HCT116 (cell line): ENCODE measurements at regions not wholly inside any gene's neighbourhood (a gene's known extent, or its start where the extent isn't known, plus 50 kb on each side); places are given as distances from the start of the nearest gene placed in this dataset.

Source experiments
- ATAC-seq: fragments of 200-7000 bp; cut with Tn5 transposase; 2 replicates; pipeline ENCODE4 v1.9.1; 2020; ENCODE audit warnings: mild to moderate bottlenecking, moderate library complexity
- BruUV-seq: library from RNA; stranded (reverse); fragments of 400-500 nt; replicated peaks from 2 replicates; lab custom pipeline; 2021; lab: Mats Ljungman, UMichigan
- CTCF ChIA-PET: fragments of 300-600 bp; sonication (Branson Sonifier 250); formaldehyde crosslinking; loops from one replicate; lab custom pipeline; 2021; ENCODE audit warnings: antibody characterized with exemption; lab: Charles Lee
- POLR2A ChIA-PET: fragments of 300-600, 350-600 bp; sonication (Branson Sonifier 250); formaldehyde crosslinking; loops from one replicate; lab custom pipeline; 2021; ENCODE audit warnings: antibody characterized with exemption; lab: Charles Lee
- RAD21 ChIA-PET, 2 experiments: fragments of 300-600 bp; sonication (Branson Sonifier 250); formaldehyde crosslinking; loops; one replicate each; lab custom pipeline; 2023; ENCODE audit warnings: low total read pairs in 2 of 2; ENCODE audit not compliant: uncharacterized antibody in 2 of 2, unreplicated experiment in 2 of 2, low non-redundant PET in 1 of 2; lab: Charles Lee
- DNase-seq: peaks from one replicate; pipeline ENCODE4 v3.0.0-alpha.2; 2010; ENCODE audit warnings: low read depth, low spot score
- H2AFZ ChIP-seq: fragments of 200-600 bp; shearing (Covaris generic), sonication (generic); 2 replicates; pipeline ENCODE4 v1.6.1; 2017; ENCODE audit warnings: low read depth, mixed run types, mixed read lengths, antibody characterized with exemption, low read length; ENCODE audit not compliant: poor library complexity, severe bottlenecking
- H3K27ac ChIP-seq: 2 replicates; pipeline ENCODE4 v1.5.1; 2012; ENCODE audit warnings: low read depth, low read length
- H3K27me3 ChIP-seq: fragments of 200-600 bp; sonication (generic); 2 replicates; pipeline ENCODE4 v1.6.1; 2016; ENCODE audit warnings: mixed run types, low read length, mixed read lengths; ENCODE audit not compliant: insufficient read depth
- H3K36me3 ChIP-seq, 2 experiments: fragments of 200-500 bp in 1 of 2; fragments of 200-600 bp in 1 of 2; sonication (Bioruptor generic) in 1 of 2; sonication (generic) in 1 of 2; 2 replicates each; pipeline versions ENCODE4 v1.5.1 to v1.6.1; 2014 to 2016; ENCODE audit warnings: low read length in 2 of 2, inconsistent platforms in 1 of 2, mixed read lengths in 1 of 2, mixed run types in 1 of 2; ENCODE audit not compliant: insufficient read depth in 2 of 2, control insufficient read depth in 1 of 2
- H3K4me1 ChIP-seq, 2 experiments: fragments of 200-600 bp in 1 of 2; sonication (generic) in 1 of 2; 2 replicates each; pipeline versions ENCODE4 v1.5.1 to v1.6.1; 2012 to 2017; ENCODE audit warnings: low read length in 2 of 2, inconsistent platforms in 1 of 2, mild to moderate bottlenecking in 1 of 2, mixed read lengths in 1 of 2, mixed run types in 1 of 2, moderate library complexity in 1 of 2; ENCODE audit not compliant: insufficient read depth in 2 of 2, control insufficient read depth in 1 of 2
- H3K4me2 ChIP-seq: fragments of 200-600 bp; sonication (generic); 2 replicates; pipeline ENCODE4 v1.6.1; 2017; ENCODE audit warnings: mixed run types, low read length, mixed read lengths
- H3K4me3 ChIP-seq, 2 experiments: fragments of 200-600 bp in 1 of 2; sonication (generic) in 1 of 2; replicated peaks in 1 of 2; 2 replicates each; pipeline ENCODE4 v1.5.1; 2011 to 2016; ENCODE audit warnings: low read length in 2 of 2, control low read depth in 1 of 2, low read depth in 1 of 2, mild to moderate bottlenecking in 1 of 2, mixed read lengths in 1 of 2, mixed run types in 1 of 2
- H3K79me2 ChIP-seq: fragments of 200-600 bp; sonication (generic); 2 replicates; pipeline ENCODE4 v1.6.1; 2017; ENCODE audit warnings: mild to moderate bottlenecking, mixed run types, low read length, moderate library complexity, mixed read lengths; ENCODE audit not compliant: insufficient read depth
- H3K9ac ChIP-seq: fragments of 200-600 bp; sonication (generic); 2 replicates; pipeline ENCODE4 v1.6.1; 2016; ENCODE audit warnings: low read length, mixed read lengths
- H3K9me2 ChIP-seq: fragments of 200-600 bp; sonication (generic), shearing (Covaris generic); 2 replicates; pipeline ENCODE4 v1.6.1; 2017; ENCODE audit warnings: mixed run types, mild to moderate bottlenecking, moderate library complexity; ENCODE audit not compliant: insufficient read depth
- H3K9me3 ChIP-seq, 2 experiments: fragments of 200-500 bp in 1 of 2; fragments of 200-600 bp in 1 of 2; sonication (Bioruptor generic) in 1 of 2; sonication (generic) in 1 of 2; 2 replicates each; pipeline ENCODE4 v1.6.1; 2014 to 2017; ENCODE audit warnings: low read length in 2 of 2, mixed read lengths in 2 of 2, inconsistent platforms in 1 of 2, low read depth in 1 of 2, mild to moderate bottlenecking in 1 of 2, mixed run types in 1 of 2, moderate library complexity in 1 of 2; ENCODE audit not compliant: control insufficient read depth in 1 of 2, insufficient read depth in 1 of 2
- H4K20me1 ChIP-seq: fragments of 200-600 bp; sonication (generic), shearing (Covaris generic); 2 replicates; pipeline ENCODE4 v1.6.1; 2017; ENCODE audit warnings: mixed run types, mild to moderate bottlenecking, moderate library complexity; ENCODE audit not compliant: insufficient read depth
- CBX3 ChIP-seq: IDR thresholded peaks from 2 replicates; pipeline ENCODE4 v1.6.1; 2012; ENCODE audit warnings: low read depth
- EGR1 ChIP-seq: IDR thresholded peaks from 2 replicates; pipeline ENCODE4 v1.6.1; 2012; ENCODE audit warnings: low read depth
- EZH2phosphoT487 ChIP-seq: fragments of 200-600 bp; IDR thresholded peaks from 2 replicates; pipeline ENCODE4 v1.6.1; 2018; ENCODE audit warnings: antibody characterized with exemption, borderline replicate concordance
- JUND ChIP-seq: IDR thresholded peaks from 2 replicates; pipeline ENCODE4 v1.6.1; 2012
- RAD21 ChIP-seq: IDR thresholded peaks from 2 replicates; pipeline ENCODE4 v1.6.1; 2012; ENCODE audit warnings: low read depth, mild to moderate bottlenecking
- SIN3A ChIP-seq: IDR thresholded peaks from 2 replicates; pipeline ENCODE4 v1.6.1; 2012; ENCODE audit warnings: low read depth
- SP1 ChIP-seq: IDR thresholded peaks from 2 replicates; pipeline ENCODE4 v1.6.1; 2012; ENCODE audit warnings: low read depth
- ZNF274 ChIP-seq: fragments of 200-500 bp; sonication (Bioruptor generic); IDR thresholded peaks from 2 replicates; pipeline ENCODE4 v1.6.1; 2014; ENCODE audit warnings: mild to moderate bottlenecking, low read depth, low read length, inconsistent platforms
- intact Hi-C: fragments of 100-400 bp; cut with micrococcal nuclease; formaldehyde crosslinking; loops from 2 replicates; pipeline ENCODE4 v1.10.0; 2022
- TF ChIP-seq, protein P1 (sequence below), 3 experiments: fragments of 200-600 bp in 1 of 3; sonication (generic) in 1 of 3; IDR thresholded peaks in 2 of 3; conservative IDR thresholded peaks in 1 of 3; 2 replicates each; pipeline ENCODE4 v1.5.1; 2012 to 2017; ENCODE audit warnings: low read depth in 2 of 3, low read length in 2 of 3, antibody characterized with exemption in 1 of 3, borderline replicate concordance in 1 of 3, control low read depth in 1 of 3, mild to moderate bottlenecking in 1 of 3, mixed read lengths in 1 of 3, mixed run types in 1 of 3, moderate library complexity in 1 of 3; ENCODE audit not compliant: insufficient read depth in 1 of 3
- TF ChIP-seq, protein P2 (sequence below): IDR thresholded peaks from 2 replicates; pipeline ENCODE4 v1.6.1; 2012
- TF ChIP-seq, protein P3 (sequence below): IDR thresholded peaks from 2 replicates; pipeline ENCODE4 v1.6.1; 2012; ENCODE audit warnings: low read depth
- TF ChIP-seq, protein P4 (sequence below): IDR thresholded peaks from 2 replicates; pipeline ENCODE4 v1.6.1; 2012

DNA sequence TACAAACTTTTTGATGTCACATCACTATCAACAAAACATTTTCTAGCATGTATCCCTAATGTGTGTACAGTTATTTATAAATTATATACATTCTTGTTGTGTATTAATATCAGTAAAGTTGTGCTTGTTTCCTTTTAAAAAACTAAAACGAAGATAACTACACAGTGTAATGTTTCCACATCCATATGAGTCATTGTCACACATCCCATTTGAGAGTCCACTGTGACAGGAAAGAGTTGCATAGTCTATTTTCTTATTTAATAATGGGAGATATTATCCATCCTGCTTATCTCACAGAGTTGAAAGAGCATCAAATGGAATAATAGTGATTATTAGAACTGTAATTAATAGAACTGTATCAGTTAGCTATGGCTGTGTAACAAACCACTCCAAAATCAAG is 434.0 kb upstream of the CLINT1 start:
- H3K4me2 ChIP-seq, result no peak overlapping the region
- no peaks in the 10 kb centered on the region for H3K9me3 ChIP-seq
- no peaks in the 10 kb centered on the region for H3K79me2 ChIP-seq
- no peak overlapping the region for H3K4me3 ChIP-seq
- BruUV-seq, result no TSS peak
- H3K4me1 ChIP-seq, result no peaks in the 10 kb centered on the region
- H3K36me3 ChIP-seq, result no peaks in the 10 kb centered on the region
- no peak overlapping the region for H3K27ac ChIP-seq
- no peaks in the 10 kb centered on the region; the same call in 1 of the 2 replicates for H3K27me3 ChIP-seq
- H4K20me1 ChIP-seq, result no peaks in the 10 kb centered on the region
- CTCF ChIA-PET, result no interaction called here
- H3K9me2 ChIP-seq, result no peaks in the 10 kb centered on the region
- ATAC-seq (no peak), DNase-seq (no peak)
- TF ChIP-seq ZNF274 (no peak), CBX3 (no peak)
- TF ChIP-seq, protein P1, sequence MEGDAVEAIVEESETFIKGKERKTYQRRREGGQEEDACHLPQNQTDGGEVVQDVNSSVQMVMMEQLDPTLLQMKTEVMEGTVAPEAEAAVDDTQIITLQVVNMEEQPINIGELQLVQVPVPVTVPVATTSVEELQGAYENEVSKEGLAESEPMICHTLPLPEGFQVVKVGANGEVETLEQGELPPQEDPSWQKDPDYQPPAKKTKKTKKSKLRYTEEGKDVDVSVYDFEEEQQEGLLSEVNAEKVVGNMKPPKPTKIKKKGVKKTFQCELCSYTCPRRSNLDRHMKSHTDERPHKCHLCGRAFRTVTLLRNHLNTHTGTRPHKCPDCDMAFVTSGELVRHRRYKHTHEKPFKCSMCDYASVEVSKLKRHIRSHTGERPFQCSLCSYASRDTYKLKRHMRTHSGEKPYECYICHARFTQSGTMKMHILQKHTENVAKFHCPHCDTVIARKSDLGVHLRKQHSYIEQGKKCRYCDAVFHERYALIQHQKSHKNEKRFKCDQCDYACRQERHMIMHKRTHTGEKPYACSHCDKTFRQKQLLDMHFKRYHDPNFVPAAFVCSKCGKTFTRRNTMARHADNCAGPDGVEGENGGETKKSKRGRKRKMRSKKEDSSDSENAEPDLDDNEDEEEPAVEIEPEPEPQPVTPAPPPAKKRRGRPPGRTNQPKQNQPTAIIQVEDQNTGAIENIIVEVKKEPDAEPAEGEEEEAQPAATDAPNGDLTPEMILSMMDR (IDR thresholded peaks at IDR 0.05 in 2 of 3, conservative IDR thresholded peaks at IDR 0.05 in 1 of 3; ENCODE audit: borderline replicate concordance in 1 of 3, insufficient read depth in 1 of 3, low read depth in 2 of 3, low read length in 2 of 3), result no peak
- TF ChIP-seq, protein P2, sequence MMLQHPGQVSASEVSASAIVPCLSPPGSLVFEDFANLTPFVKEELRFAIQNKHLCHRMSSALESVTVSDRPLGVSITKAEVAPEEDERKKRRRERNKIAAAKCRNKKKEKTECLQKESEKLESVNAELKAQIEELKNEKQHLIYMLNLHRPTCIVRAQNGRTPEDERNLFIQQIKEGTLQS, result no peak
- intact Hi-C loops, result no loop called here
- H3K9ac ChIP-seq, result no peak overlapping the region
- RAD21 ChIA-PET, result no interaction called here
- POLR2A ChIA-PET, result no interaction called here
- no peak overlapping the region for H2AFZ ChIP-seq

- no peaks in the 10 kb centered on the region; the same call in 1 of the 2 replicates for H3K27me3 ChIP-seq
- RAD21 ChIA-PET, result no interaction called here
- no peaks in the 10 kb centered on the region for H3K9me3 ChIP-seq
- no TSS peak for BruUV-seq
- POLR2A ChIA-PET, result no interaction called here
- H4K20me1 ChIP-seq, result no peaks in the 10 kb centered on the region
- no peaks in the 10 kb centered on the region for H3K36me3 ChIP-seq
- DNase-seq, result no peak
- H3K4me3 ChIP-seq, result no peak overlapping the region
- no peak overlapping the region for H3K27ac ChIP-seq
- intact Hi-C loops, result loop anchor here (1.0 kb wide), 1 partner anchor 24 kb away; no protein-coding TSS in a partner anchor
- CTCF ChIA-PET, result no interaction called here
- H3K79me2 ChIP-seq, result no peaks in the 10 kb centered on the region
- no peak overlapping the region for H2AFZ ChIP-seq
- no peak overlapping the region for H3K4me2 ChIP-seq
- H3K4me1 ChIP-seq, result no peaks in the 10 kb centered on the region
- no peak overlapping the region for H3K9ac ChIP-seq
- ATAC-seq, result no peak
- H3K9me2 ChIP-seq, result no peaks in the 10 kb centered on the region
- TF ChIP-seq EGR1 (no peak), EZH2phosphoT487 (no peak), SIN3A (no peak), JUND (no peak), RAD21 (no peak), CBX3 (no peak), SP1 (no peak)
- TF ChIP-seq, protein P3, sequence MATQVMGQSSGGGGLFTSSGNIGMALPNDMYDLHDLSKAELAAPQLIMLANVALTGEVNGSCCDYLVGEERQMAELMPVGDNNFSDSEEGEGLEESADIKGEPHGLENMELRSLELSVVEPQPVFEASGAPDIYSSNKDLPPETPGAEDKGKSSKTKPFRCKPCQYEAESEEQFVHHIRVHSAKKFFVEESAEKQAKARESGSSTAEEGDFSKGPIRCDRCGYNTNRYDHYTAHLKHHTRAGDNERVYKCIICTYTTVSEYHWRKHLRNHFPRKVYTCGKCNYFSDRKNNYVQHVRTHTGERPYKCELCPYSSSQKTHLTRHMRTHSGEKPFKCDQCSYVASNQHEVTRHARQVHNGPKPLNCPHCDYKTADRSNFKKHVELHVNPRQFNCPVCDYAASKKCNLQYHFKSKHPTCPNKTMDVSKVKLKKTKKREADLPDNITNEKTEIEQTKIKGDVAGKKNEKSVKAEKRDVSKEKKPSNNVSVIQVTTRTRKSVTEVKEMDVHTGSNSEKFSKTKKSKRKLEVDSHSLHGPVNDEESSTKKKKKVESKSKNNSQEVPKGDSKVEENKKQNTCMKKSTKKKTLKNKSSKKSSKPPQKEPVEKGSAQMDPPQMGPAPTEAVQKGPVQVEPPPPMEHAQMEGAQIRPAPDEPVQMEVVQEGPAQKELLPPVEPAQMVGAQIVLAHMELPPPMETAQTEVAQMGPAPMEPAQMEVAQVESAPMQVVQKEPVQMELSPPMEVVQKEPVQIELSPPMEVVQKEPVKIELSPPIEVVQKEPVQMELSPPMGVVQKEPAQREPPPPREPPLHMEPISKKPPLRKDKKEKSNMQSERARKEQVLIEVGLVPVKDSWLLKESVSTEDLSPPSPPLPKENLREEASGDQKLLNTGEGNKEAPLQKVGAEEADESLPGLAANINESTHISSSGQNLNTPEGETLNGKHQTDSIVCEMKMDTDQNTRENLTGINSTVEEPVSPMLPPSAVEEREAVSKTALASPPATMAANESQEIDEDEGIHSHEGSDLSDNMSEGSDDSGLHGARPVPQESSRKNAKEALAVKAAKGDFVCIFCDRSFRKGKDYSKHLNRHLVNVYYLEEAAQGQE, result no peak
- TF ChIP-seq, protein P1 (IDR thresholded peaks at IDR 0.05 in 2 of 3, conservative IDR thresholded peaks at IDR 0.05 in 1 of 3; ENCODE audit: borderline replicate concordance in 1 of 3, insufficient read depth in 1 of 3, low read depth in 2 of 3, low read length in 2 of 3), result no peak
- TF ChIP-seq, protein P4, sequence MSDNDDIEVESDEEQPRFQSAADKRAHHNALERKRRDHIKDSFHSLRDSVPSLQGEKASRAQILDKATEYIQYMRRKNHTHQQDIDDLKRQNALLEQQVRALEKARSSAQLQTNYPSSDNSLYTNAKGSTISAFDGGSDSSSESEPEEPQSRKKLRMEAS, result no peak
Measured at GRCh38 chr5:158289967-158290366, 431.0 kb upstream of the CLINT1 start.
